Hepatocyte (in vitro differentiated cells): ENCODE measurements at regions not wholly inside any gene's neighbourhood (a gene's known extent, or its start where the extent isn't known, plus 50 kb on each side); places are given as distances from the start of the nearest gene placed in this dataset.

ENCODE experiments used
- EZH2 ChIP-seq: fragments of 200-600 bp; sonication (generic); IDR thresholded peaks from 2 replicates; pipeline ENCODE4 v1.6.1; 2016; ENCODE audit warnings: antibody characterized with exemption, mild to moderate bottlenecking, borderline replicate concordance
- TF ChIP-seq, protein P1 (sequence below): fragments of 200-600 bp; sonication (generic); IDR thresholded peaks from 2 replicates; pipeline ENCODE4 v1.5.1; 2016; ENCODE audit warnings: antibody characterized with exemption, mild to moderate bottlenecking; ENCODE audit not compliant: poor library complexity

DNA sequence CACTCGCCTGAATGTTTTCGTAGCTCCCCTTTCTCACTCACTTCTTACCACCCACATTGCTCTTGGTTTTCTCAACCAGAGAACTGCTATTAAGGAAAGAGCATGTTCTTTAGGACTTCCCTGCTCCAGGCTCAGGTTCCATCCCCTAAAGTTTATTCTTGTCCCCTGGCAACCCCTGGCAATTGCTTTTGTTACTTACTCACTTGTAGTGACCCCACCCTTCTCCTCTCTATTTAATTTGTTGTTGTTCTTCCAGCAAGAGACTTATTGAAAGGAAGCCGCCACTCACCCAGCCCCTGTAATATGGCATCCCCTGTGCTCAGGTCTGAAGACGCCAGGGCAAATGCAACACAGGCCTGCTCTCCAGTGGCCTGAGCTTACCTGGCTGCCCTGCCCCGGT, 233.7 kb upstream of the SOX21 start:
- TF ChIP-seq, protein P1, sequence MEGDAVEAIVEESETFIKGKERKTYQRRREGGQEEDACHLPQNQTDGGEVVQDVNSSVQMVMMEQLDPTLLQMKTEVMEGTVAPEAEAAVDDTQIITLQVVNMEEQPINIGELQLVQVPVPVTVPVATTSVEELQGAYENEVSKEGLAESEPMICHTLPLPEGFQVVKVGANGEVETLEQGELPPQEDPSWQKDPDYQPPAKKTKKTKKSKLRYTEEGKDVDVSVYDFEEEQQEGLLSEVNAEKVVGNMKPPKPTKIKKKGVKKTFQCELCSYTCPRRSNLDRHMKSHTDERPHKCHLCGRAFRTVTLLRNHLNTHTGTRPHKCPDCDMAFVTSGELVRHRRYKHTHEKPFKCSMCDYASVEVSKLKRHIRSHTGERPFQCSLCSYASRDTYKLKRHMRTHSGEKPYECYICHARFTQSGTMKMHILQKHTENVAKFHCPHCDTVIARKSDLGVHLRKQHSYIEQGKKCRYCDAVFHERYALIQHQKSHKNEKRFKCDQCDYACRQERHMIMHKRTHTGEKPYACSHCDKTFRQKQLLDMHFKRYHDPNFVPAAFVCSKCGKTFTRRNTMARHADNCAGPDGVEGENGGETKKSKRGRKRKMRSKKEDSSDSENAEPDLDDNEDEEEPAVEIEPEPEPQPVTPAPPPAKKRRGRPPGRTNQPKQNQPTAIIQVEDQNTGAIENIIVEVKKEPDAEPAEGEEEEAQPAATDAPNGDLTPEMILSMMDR: no peak
- TF ChIP-seq EZH2: no peak
